SK-N-SH (cell line): ENCODE measurements at regions not wholly inside any gene's neighbourhood (a gene's known extent, or its start where the extent isn't known, plus 50 kb on each side); places are given as distances from the start of the nearest gene placed in this dataset.

Experiments
- CTCF ChIA-PET: fragments of 300-600, 350-600 bp; formaldehyde crosslinking; extraction: SDS; loops from one replicate; lab custom pipeline; 2021; lab: Yijun Ruan, JAX
- POLR2A ChIA-PET: fragments of 350-600 bp; sonication (Branson Sonifier 250); formaldehyde crosslinking; extraction: SDS; loops from one replicate; lab custom pipeline; 2020; ENCODE audit warnings: antibody characterized with exemption, inconsistent platforms; lab: Yijun Ruan, JAX
- DNase-seq: peaks from one replicate; pipeline ENCODE4 v3.0.0; 2012
- H2AFZ ChIP-seq: fragments of 200-600 bp; sonication (generic); 2 replicates; pipeline ENCODE4 v1.8.1; 2016; ENCODE audit warnings: antibody characterized with exemption, mild to moderate bottlenecking, low read depth
- H3F3A ChIP-seq: fragments of 200-600 bp; sonication (generic); replicated peaks from 2 replicates; pipeline ENCODE3; 2016; ENCODE audit warnings: antibody characterized with exemption, mild to moderate bottlenecking; ENCODE audit not compliant: insufficient read depth
- H3K27ac ChIP-seq, 2 experiments: fragments of 200-500 bp in 1 of 2; fragments of 200-600 bp in 1 of 2; sonication (Bioruptor generic) in 1 of 2; sonication (generic), shearing (Covaris generic) in 1 of 2; 2 replicates each; pipeline versions ENCODE4 v1.5.1 to v1.6.1; 2014 to 2016; ENCODE audit warnings: low read depth in 2 of 2, inconsistent platforms in 1 of 2, low read length in 1 of 2, mild to moderate bottlenecking in 1 of 2, mixed read lengths in 1 of 2
- H3K27me3 ChIP-seq: fragments of 200-600 bp; sonication (generic), shearing (Covaris generic); 2 replicates; pipeline ENCODE4 v1.6.1; 2016; ENCODE audit warnings: mixed run types; ENCODE audit not compliant: insufficient read depth
- H3K36me3 ChIP-seq, 2 experiments: fragments of 200-500 bp in 1 of 2; fragments of 200-600 bp in 1 of 2; sonication (Bioruptor generic) in 1 of 2; sonication (generic) in 1 of 2; replicated peaks in 1 of 2; 2 replicates each; pipeline versions ENCODE3 to v1.5.1; 2014 to 2016; ENCODE audit warnings: low read length in 1 of 2, mild to moderate bottlenecking in 1 of 2; ENCODE audit not compliant: insufficient read depth in 2 of 2, control insufficient read depth in 1 of 2
- H3K4me1 ChIP-seq, 2 experiments: fragments of 200-500 bp in 1 of 2; fragments of 200-600 bp in 1 of 2; sonication (Bioruptor generic) in 1 of 2; sonication (generic), shearing (Covaris generic) in 1 of 2; 2 replicates each; pipeline versions ENCODE4 v1.5.1 to v1.6.1; 2014 to 2016; ENCODE audit warnings: low read depth in 1 of 2, low read length in 1 of 2, mixed run types in 1 of 2; ENCODE audit not compliant: insufficient read depth in 2 of 2, control insufficient read depth in 1 of 2
- H3K4me2 ChIP-seq: fragments of 200-600 bp; sonication (generic), shearing (Covaris generic); 2 replicates; pipeline ENCODE4 v1.6.1; 2017; ENCODE audit warnings: mixed run types
- H3K4me3 ChIP-seq, 2 experiments: fragments of 200-500 bp in 1 of 2; fragments of 200-600 bp in 1 of 2; sonication (Bioruptor generic) in 1 of 2; sonication (generic), shearing (Covaris generic) in 1 of 2; 2 replicates each; pipeline versions ENCODE4 v1.5.1 to v1.8.1; 2014 to 2016; ENCODE audit warnings: low read depth in 2 of 2, inconsistent platforms in 1 of 2, low read length in 1 of 2, mild to moderate bottlenecking in 1 of 2, mixed read lengths in 1 of 2, moderate library complexity in 1 of 2
- H3K79me2 ChIP-seq: fragments of 200-600 bp; sonication (generic); 2 replicates; pipeline ENCODE4 v1.8.1; 2017; ENCODE audit warnings: mild to moderate bottlenecking; ENCODE audit not compliant: insufficient read depth
- H3K9ac ChIP-seq: fragments of 200-600 bp; sonication (generic); 2 replicates; pipeline ENCODE4 v1.6.1; 2017; ENCODE audit warnings: mixed run types
- H3K9me2 ChIP-seq: fragments of 200-600 bp; sonication (generic); 2 replicates; pipeline ENCODE4 v1.6.1; 2017; ENCODE audit warnings: mixed run types
- H3K9me3 ChIP-seq: fragments of 200-600 bp; sonication (generic); 2 replicates; pipeline ENCODE4 v1.6.1; 2017; ENCODE audit warnings: mixed run types, mild to moderate bottlenecking, moderate library complexity
- H4K20me1 ChIP-seq: fragments of 200-600 bp; sonication (generic); 2 replicates; pipeline ENCODE4 v1.6.1; 2017; ENCODE audit warnings: mild to moderate bottlenecking, mixed run types; ENCODE audit not compliant: insufficient read depth
- CTCF ChIP-seq: fragments of 200-600 bp; sonication (generic); IDR thresholded peaks from 2 replicates; pipeline ENCODE4 v1.6.1; 2017; ENCODE audit warnings: antibody characterized with exemption, mild to moderate bottlenecking, moderate library complexity
- EP300 ChIP-seq, 2 experiments: IDR thresholded peaks; 2 replicates each; pipeline versions ENCODE4 v1.4.0 to v1.6.1; 2012; ENCODE audit warnings: borderline replicate concordance in 1 of 2, low read depth in 1 of 2, low read length in 1 of 2
- EZH2phosphoT487 ChIP-seq: fragments of 200-600 bp; sonication (generic); IDR thresholded peaks from 2 replicates; pipeline ENCODE4 v1.6.1; 2017; ENCODE audit warnings: low read depth, mixed run types, mild to moderate bottlenecking, antibody characterized with exemption, moderate library complexity, borderline replicate concordance
- FOXJ3 ChIP-seq: sonication (generic); formaldehyde crosslinking; IDR thresholded peaks from 2 replicates; pipeline ENCODE4 v1.5.1; 2020; ENCODE audit warnings: mild to moderate bottlenecking, missing genetic modification reagents
- FOXM1 ChIP-seq: IDR thresholded peaks from 2 replicates; pipeline ENCODE4 v1.4.0; 2012; ENCODE audit warnings: low read depth, mild to moderate bottlenecking
- JUND ChIP-seq: IDR thresholded peaks from 2 replicates; pipeline ENCODE4 v1.4.0; 2012
- MEF2A ChIP-seq: IDR thresholded peaks from 2 replicates; pipeline ENCODE4 v1.4.0; 2012; ENCODE audit warnings: low read depth, borderline replicate concordance
- MXI1 ChIP-seq: IDR thresholded peaks from 2 replicates; pipeline ENCODE4 v1.6.1; 2012; ENCODE audit warnings: mild to moderate bottlenecking, low read depth, low read length, improper control_type of control experiment
- PBX3 ChIP-seq: IDR thresholded peaks from 2 replicates; pipeline ENCODE4; 2012
- POLR2AphosphoS5 ChIP-seq: IDR thresholded peaks from 2 replicates; pipeline ENCODE4 v1.6.1; 2012; ENCODE audit warnings: low read depth, low read length
- RAD21 ChIP-seq: IDR thresholded peaks from 2 replicates; pipeline ENCODE4 v1.6.1; 2012; ENCODE audit warnings: mild to moderate bottlenecking, low read length
- RFX5 ChIP-seq: IDR thresholded peaks from 2 replicates; pipeline ENCODE4 v1.6.1; 2012; ENCODE audit warnings: mild to moderate bottlenecking, improper control_type of control experiment, low read length
- RXRA ChIP-seq: IDR thresholded peaks from 2 replicates; pipeline ENCODE4 v1.4.0; 2012; ENCODE audit warnings: low read depth, mild to moderate bottlenecking, borderline replicate concordance
- TEAD4 ChIP-seq: IDR thresholded peaks from 2 replicates; pipeline ENCODE4 v1.4.0; 2012; ENCODE audit warnings: mild to moderate bottlenecking, borderline replicate concordance; ENCODE audit not compliant: insufficient read depth
- USF1 ChIP-seq: IDR thresholded peaks from 2 replicates; pipeline ENCODE4 v1.4.0; 2012; ENCODE audit warnings: low read depth, borderline replicate concordance
- USF2 ChIP-seq: fragments of 150-350 bp; IDR thresholded peaks from 2 replicates; pipeline ENCODE4 v1.6.1; 2017; ENCODE audit warnings: antibody characterized with exemption, low read length, low read depth, borderline replicate concordance
- YY1 ChIP-seq: IDR thresholded peaks from 2 replicates; pipeline ENCODE4 v1.4.0; 2012; ENCODE audit warnings: low read depth, mild to moderate bottlenecking
- WGBS: methylation state at CpG from one replicate; pipeline ENCODE4 v1.1.6; 2017; ENCODE audit warnings: low lambda C conversion rate; 5-methylcytosine and 5-hydroxymethylcytosine counted together

GRCh38 chr18:46295416-46295815 lies 191.2 kb downstream of the HAUS1 start:
- Histone ChIP-seq H3K27me3 (no peaks in the 10 kb centered on the region), H3K4me1 (peaks cover 0 to 2% of the 10 kb centered on the region in 2 experiments; a peak in 1 of 4 replicates), H3K9ac (no peak overlapping the region), H3K9me3 (no peaks in the 10 kb centered on the region), H3K27ac (no peak overlapping the region), H3F3A (no peaks in the 10 kb centered on the region), H2AFZ (no peak overlapping the region), H3K79me2 (no peaks in the 10 kb centered on the region)
- no peak for DNase-seq
- TF ChIP-seq POLR2AphosphoS5 (no peak), MXI1 (no peak), JUND (no peak), TEAD4 (no peak), RFX5 (no peak), EZH2phosphoT487 (no peak), YY1 (no peak), EP300 (IDR thresholded peaks at IDR 0.05; ENCODE audit: borderline replicate concordance in 1 of 2, low read depth in 1 of 2, low read length in 1 of 2) (no peak), RAD21 (no peak), USF2 (no peak), MEF2A (no peak), USF1 (no peak), PBX3 (no peak), FOXM1 (no peak), CTCF (no peak), FOXJ3 (no peak), RXRA (no peak)
- TF ChIP-seq, all 33 proteins: peak for 0
- no peak overlapping the region for H3K4me3 ChIP-seq
- no peak overlapping the region for H3K4me2 ChIP-seq
- no peaks in the 10 kb centered on the region for H3K9me2 ChIP-seq
- ChIA-PET CTCF (interaction anchor here (1.4 kb wide), 1 partner anchor 14 kb away, joined by 4 read pairs; no protein-coding TSS in a partner anchor), POLR2A (no interaction called here)
- no peaks in the 10 kb centered on the region for H3K36me3 ChIP-seq
- 71% methylated on average over 7 of the region's 7 CpGs for WGBS
- no peaks in the 10 kb centered on the region for H4K20me1 ChIP-seq
